Limb (tissue), 2 donors: ENCODE measurements at regions not wholly inside any gene's neighbourhood (a gene's known extent, or its start where the extent isn't known, plus 50 kb on each side); places are given as distances from the start of the nearest gene placed in this dataset.
"Not testable (repeated sequence)": the region's sequence is repeated elsewhere in the genome, so short reads cannot be mapped to it uniquely, and the experiment has no call there.

Source experiments
- DNase-seq, 2 donors: peaks; one replicate each; pipeline ENCODE4 v3.0.0-alpha.2; 2016; ENCODE audit errors: extremely low spot score in 2 of 2

DNA sequence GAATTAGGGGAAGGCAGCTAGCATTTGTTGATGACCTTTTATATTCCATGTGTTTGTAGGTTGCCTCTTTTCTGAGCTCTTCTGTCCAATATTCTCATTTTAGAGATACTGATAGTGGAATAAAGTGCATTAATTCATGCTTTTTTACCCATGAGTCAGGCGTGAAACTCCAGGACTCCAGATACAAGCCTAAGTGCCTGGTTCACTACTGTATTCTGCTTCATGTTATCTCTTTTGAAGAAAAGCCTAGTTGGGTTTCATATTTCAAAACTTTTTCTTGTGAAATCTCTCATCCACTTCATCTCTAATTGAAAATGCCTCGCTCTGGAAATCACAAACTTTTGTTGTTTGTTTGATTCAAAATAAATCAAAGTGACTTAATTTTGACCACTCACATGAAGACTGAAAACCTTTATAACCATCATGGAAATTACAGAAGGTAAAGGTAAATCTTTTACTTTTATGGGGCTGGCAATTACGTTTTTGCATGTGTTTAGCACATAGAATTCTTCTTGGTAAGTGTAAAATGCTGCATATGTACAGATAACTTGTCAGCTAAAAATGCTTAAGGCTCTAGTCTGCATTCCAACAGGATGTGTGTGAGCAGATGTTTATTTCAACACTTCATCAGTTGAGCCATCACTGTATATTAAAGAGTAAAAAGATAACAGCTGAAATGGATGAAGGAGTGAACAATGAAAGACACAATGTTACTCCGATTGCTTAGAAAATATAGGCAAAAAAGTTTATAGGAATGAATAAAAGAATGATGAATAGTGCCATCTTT lies 961.8 kb upstream of the CELF2 start:
- DNase-seq: peak in 1 of 2 donors; percentile 29

DNA sequence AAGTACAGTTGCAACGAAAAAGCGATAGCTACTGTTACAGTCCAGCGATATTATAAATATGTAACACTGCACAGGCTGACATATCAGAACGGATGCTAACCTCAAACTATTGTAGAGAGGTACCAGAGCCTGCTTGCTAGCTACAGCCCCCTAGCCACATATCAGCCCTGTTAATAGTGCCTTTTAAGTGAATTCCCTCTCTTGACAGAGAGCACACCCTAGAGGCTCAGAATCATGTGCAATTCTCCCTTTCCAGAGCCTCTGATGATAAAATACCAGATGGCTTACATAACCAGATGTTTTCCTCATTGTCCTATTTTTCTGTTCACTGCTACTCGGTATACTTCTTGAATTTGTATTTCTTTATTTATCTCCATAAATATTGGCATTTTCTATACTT lies 960.7 kb upstream of the CELF2 start:
- peak in 1 of 2 donors; percentile 46 for DNase-seq

DNA sequence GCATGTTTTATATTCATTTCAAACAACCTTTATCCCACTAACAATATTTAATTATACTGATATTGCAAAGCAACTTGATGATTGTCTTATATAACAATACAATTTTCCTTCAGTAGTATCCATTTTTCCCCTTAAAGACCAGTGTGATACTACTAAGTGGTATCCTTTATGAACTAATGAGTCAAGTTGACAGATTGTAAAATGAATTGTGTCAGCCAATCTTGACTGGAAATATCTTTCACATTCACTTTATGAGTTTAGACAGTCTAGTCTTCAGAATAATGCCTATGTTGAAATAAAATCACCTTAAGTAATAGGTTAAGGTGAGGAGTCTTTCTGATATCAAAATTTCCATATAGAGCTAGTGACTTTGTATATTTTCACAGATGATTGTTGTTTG lies 950.0 kb upstream of the CELF2 start:
- no peak for DNase-seq

DNA sequence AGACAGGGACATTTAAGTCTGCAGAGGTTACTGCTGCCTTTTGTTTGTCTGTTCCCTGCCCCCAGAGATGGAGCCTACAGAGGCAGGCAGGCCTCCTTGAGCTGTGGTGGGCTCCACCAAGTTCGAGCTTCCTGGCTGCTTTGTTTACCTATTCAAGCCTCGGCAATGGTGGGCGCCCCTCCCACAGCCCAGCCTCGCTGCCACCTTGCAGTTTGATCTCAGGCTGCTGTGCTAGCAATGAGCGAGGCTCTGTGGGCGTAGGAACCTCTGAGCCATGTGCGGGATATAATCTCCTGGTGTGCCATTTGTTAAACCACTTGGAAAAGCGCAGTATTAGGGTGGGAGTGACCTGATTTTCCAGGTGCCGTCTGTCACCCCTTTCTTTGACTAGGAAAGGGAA lies 942.8 kb upstream of the CELF2 start:
- DNase-seq: not testable (repeated sequence)

DNA sequence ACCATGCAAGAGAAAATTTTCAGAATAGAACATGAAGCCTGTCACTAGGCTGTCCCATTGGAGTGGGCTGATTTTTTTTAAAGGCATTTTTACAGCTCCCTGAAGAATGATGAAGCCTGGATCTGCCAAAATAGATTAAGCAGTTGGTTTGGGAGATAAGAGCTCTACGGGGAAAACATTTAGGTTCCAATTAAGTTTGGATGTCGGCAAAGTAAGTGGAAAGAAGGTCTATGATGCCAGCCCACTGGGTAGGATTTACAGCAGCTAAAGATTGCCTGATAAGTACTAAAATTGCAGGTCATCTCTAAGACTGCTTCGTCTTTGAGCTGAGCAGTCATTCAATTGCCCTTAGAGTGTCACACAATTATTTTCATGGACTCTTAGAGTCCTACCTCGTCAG lies 939.2 kb upstream of the CELF2 start:
- no peak for DNase-seq

DNA sequence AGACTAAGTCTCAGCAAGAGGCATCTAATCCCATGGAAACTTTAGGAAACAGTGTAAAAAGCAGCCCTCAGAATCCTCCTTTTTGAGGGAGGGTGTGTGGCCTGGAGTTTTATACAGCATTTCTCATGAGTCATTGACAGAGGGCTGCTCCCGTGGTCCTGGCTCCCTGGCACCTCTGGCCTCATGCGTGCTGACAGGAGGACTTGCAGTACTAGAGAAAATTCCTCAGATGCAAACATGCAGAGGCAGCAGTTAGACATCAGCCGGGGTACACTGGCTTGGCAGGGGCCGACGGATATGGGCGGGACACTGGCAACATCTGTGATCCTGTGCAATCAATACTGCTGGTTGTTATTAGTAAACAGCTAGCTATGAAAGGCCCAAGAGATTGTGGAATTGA lies 925.1 kb upstream of the CELF2 start:
- DNase-seq: peak; percentile 36 to 52

DNA sequence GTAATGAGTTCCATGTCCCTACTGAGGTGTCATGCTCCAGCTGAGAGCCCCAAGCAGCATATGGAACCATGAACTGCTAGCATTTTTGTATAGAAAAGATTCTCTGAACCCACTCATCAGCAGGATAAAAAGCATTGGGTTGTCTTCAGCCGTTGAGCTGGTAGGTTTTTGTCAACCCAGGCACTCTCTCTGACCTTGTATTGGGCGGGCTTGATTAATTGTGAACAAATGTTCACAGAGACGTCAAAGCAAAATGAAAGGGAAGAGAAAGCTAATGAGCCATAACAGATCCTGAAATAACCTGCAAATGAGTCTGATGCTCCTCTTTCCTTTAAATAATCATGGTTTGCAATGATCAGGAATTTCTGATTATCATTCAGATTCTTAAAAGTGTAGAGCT lies 924.7 kb upstream of the CELF2 start:
- no peak for DNase-seq

DNA sequence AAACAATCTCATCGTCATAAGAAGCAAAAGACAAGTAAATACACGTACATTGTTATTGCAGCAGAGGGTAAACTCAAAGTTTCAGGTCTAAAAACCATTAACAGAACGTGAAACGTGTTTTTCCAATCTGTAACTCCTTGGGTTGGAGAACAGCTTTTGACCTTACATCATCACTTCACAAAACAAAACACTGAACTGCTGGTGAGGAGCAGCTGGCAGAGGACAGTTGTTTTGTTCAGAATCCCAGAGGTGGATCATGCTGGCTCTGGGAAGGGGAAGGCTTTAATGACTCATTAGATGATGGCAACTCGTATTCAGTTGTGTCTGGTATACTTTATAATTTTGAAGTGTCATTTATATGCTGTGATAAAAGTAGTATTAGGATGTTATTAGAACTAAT lies 923.0 kb upstream of the CELF2 start:
- DNase-seq: no peak

DNA sequence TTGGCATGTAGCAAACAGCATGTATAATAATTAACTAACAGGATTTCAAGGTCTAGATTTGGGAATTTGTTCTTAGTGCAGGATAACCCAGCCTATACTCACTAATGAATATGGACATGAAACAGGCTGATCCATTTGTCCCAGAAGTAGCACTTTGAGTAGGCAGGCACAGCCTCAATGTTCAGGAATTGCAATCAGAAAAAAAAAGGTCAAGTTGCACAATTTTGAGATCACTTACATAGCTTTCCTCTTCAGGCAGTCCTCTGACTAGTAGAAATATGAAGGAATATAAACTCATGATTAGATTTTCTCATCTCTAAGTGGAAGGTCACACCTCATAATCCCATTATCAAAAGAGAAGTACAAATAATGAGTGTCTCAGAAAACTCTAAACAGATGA lies 921.4 kb upstream of the CELF2 start:
- no peak for DNase-seq

DNA sequence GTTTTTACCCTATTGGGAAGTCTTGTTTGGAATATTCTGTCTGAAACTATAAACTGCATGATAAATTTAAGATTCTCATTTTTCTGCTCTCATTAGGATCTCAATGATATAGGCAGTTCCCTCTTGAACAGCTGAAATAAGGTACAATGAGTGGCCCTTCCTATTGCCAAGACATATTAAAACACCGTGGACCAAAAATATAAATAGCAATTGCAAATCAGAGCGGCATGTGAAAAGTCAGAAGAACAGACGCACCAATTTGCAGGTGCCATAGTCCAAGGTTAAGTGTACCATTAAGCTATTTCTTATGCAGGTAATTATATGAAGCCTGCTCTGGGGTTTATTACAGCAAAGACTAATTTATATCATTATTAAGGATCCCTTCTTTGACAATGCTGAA lies 920.8 kb upstream of the CELF2 start:
- DNase-seq: no peak

DNA sequence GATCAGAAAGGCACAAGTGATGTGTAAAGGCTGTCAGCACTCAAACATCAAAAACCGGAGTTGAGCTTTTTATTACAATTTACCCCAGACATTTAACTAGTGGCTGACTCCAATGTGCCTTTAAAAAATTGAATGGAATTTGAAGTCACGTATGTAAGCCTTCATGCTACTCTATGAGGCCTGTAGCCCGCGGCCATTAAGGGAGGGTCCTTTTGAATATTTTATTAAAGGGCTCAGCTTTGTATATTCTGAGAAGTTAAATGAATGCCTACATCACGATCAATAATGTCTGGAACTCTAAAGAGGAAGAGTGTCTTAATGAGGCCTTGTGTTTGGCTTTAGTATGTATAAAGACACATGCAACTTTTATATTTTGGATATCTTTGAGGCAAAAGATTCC lies 916.6 kb upstream of the CELF2 start:
- no peak for DNase-seq

DNA sequence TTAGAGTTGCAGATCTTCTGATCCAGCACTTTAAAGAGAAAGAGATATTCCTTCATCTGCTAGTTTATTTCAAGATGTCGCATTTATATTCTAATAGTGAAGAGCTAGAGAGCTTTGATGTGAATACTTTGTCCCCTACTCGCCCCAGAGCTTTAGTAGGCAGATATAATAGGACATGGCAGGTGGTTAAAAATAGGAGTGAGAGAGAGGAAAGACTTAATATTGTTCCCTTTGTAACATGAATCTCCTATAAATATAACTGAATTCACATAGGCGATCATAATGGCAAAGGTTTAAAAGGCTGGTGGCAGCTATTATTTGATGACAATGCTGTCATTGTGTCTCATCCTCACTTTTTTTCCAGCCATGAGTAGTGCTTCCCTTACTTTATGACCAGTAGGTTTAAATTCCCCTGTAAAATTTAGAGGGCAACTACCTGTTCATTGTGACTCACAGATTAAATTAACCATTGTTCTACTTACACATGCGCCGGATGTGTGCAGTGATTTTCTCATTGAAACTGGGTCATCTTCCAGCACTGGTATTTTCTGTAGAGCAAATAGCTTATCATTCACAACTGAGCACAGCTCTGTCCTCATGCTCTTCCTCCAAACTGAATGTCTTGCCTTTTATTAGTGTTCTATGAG lies 906.7 kb upstream of the CELF2 start:
- DNase-seq: no peak

DNA sequence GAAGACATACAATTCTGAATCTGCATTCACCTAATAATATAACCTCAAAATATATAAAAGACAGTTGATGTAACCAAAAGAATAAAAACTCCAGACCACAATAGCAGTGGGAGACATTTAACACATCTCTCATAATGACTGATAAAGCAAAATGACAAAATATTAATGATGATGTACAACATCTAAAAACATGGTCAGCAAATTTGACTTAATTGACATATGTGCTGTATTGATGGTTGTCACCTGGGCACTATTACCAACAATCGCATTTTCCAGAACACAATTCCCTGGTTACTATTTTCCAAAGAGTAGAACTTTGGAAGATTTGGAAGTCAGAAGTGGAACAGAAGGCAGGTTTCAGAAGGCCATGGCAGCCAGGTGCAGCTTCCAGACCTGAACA lies 899.5 kb upstream of the CELF2 start:
- no peak for DNase-seq

DNA sequence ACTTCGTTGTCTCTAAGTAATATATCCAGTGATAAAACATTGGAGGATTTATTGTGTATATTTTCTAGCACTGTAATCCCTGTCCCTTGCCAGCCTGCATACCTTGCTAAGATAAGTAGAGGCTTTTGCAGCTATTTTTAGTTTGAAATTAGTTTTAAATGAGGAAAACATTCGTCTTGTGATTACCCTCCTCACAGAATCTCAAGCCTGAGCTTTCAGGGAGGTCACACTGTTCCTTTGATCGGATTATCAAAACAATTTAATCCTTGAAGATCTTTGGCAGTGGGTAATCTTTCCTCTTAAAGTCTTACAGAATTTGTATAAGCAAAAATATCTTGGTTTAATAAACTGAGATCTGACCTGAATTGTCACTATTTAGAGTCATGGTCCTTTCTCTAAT lies 897.0 kb upstream of the CELF2 start:
- DNase-seq: no peak

DNA sequence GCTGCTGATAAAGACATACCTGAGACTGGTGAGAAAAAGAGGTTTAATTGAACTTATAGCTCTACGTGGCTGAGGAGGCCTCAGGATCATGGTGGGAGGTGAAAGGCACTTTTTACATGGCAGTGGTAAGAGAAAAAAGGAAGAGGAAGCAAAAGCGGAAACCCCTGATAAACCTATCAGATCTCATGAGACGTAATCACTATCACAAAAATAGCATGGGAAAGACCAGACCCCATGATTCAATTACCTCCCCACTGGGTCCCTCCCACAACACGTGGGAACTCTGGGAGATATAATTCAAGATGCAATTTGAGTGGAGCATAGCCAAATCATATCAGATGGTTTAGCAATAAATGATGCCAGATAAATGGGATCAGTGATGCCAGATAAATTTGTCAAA lies 892.0 kb upstream of the CELF2 start:
- DNase-seq: no peak

DNA sequence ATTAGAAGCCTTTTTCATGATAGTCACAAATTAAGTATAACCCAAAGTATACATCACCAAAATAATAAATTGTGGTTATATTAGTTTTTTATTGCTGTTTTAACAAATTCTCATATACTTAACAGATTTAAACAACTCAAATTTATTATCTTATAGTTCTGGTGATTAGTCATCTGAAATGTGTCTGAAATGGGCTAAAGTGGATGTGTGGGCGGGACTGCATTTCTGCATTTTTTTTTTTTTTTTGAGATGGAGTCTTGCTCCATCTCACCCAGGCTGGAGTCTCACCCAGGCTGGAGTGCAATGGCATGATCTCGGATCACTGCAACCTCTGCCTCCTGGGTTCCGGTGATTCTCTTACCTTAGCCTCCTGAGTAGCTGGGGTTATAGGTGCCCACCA lies 891.5 kb upstream of the CELF2 start:
- DNase-seq: no peak

DNA sequence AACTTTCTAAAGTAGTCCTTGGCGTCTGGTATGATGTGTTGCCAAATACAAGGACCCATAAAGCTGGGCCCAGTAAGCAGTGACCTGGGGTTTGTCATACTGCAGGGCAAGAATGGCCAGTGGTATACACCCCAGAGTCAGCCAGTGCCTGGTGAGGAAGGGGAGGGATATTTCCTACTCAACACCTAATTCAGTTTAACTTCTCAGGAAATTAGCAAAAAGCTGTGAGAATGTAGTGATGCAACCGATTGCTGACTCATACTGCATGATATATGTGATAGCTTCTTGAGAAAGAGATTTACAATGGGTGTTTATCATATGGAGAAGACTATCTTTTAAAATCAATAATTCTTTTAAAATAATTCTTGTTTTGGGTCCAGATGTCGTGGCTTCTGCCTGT lies 889.3 kb upstream of the CELF2 start:
- no peak for DNase-seq

DNA sequence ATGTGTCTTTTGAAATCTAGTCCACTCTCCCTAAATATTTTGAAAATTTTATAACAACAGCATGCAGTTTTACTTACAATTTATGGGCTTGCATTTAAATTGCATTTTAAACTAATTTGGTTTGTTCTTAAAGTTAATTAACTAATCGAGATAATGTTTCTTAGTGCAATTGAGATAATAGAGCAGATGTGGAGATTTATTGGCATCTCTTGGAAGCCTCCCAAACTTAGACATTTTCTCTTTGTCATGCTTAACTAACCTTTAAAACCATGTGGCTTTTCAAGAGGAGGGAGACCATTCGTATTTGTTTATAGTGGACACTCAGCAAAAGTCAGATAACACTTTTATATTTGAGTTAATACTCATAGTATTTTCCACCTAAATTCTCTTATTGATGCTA lies 887.0 kb upstream of the CELF2 start:
- no peak for DNase-seq

DNA sequence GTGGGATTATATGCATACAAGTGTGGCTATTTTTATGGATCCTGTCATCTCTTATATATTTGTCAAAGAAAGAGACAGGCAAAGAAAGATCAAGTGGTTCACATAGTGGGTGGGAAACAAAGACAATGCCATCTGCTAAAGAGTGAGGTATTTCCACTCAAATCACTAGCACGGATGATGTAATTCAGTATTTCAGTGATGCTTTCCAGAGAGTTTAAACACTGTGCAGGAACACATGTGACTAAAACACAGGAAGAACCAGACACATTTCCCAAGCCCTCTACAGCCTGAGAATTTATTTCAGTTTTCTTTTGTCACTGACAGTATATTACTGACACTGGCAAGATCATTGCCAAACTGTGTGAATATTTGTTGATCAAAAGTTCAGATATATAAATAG lies 885.7 kb upstream of the CELF2 start:
- DNase-seq: peak in 1 of 2 donors; percentile 30

DNA sequence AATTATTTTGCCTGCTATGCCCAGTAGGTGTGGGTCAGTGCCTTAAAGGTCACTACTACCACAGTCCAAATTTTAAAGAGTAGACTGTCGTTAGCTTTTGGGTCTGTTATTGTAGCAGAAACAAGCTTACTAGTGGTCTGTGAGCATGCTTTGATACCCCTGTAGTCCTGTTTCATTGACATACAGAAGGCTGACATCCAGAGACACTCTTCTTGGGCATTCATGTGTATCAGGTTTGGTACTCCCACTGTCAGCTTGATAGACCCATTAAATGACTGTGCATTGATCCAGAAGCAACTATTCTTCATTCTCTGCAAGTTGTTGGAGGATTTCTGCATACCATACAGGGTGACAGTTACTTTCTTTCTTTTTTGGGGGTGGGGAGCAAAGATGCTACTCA lies 884.4 kb upstream of the CELF2 start:
- DNase-seq: no peak

DNA sequence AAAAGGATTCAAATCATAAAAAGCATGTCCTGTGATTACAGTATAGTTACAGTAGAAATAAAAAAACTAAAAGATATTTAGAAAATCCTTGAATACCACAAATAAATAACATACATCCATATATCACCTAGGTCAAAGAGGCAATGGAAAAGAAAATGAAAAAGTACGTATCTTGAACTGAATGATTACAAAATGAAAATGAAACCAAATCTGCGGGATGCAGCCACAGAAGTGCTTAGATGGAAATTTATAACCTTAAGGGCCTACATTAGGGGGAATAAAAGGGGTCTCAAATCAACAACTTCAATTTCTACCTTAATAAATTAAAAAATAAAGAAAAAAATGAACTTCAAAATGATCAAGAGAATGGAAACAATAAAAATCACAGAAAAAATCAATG lies 879.0 kb upstream of the CELF2 start:
- no peak for DNase-seq

DNA sequence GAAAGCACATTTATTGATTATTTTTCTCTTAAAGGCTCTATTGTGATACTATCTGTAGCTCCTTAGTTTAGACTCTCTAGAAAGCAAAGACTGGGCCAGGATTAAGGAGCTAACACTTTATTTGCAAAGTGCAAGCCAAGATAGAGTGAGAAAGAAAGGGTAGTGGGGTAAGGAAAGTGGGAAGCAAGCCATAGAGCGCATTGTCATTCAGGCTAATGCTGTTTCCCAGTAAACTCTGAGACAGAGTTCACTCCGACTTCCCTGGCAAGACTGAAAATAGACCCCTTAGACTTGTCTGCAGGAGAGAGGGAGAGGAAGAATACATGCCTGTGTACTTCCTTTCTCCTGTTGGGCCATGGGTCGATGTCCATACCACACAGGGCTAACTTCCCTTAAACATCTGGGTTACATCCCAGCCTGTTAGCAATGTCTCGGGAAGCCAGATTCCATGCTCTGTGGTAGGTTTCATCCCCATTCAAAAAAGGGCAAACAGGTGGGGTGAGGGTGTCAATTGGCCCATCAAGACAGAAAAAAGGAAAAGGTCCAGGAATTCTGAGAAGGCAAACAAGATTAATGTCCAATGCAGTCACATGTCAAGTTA lies 875.8 kb upstream of the CELF2 start:
- no peak for DNase-seq

DNA sequence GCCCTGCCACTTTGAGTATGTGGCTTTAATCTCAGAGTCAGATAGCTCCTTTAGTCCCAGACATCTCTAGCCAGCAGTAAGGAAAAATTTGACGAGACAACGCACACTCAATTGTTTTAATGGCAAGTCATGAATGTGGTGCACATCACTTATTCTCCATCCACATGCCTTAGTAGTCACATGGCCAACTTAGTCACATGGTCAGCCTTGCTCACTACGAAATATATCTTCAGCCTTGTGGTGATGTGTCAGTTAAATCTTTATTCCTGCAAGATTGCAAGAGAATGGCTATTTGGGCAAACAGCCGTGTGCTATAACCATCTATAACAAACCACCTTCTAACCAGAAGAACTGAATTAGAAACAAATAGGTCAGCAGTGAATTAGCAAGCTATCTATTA lies 871.1 kb upstream of the CELF2 start:
- DNase-seq: no peak
